Endodermal cell (in vitro differentiated cells): ENCODE measurements at regions not wholly inside any gene's neighbourhood (a gene's known extent, or its start where the extent isn't known, plus 50 kb on each side); places are given as distances from the start of the nearest gene placed in this dataset.

Experiments
- DNase-seq: peaks from one replicate; pipeline ENCODE4 v3.0.0-alpha.2; 2017
- H3K27ac ChIP-seq: 2 replicates; pipeline ENCODE4 v1.5.1; 2013; ENCODE audit warnings: mild to moderate bottlenecking, low read depth, low read length, moderate library complexity
- H3K27me3 ChIP-seq: 2 replicates; pipeline ENCODE4 v1.6.1; 2013; ENCODE audit warnings: mild to moderate bottlenecking, low read length, moderate library complexity; ENCODE audit not compliant: insufficient read depth, control insufficient read depth, poor library complexity, severe bottlenecking
- H3K36me3 ChIP-seq: 2 replicates; pipeline ENCODE4 v1.7.0; 2013; ENCODE audit warnings: mild to moderate bottlenecking, low read length, moderate library complexity; ENCODE audit not compliant: control insufficient read depth, insufficient read depth
- H3K4me1 ChIP-seq: one replicate; pipeline ENCODE4 v1.7.0; 2013; ENCODE audit warnings: low read length; ENCODE audit not compliant: control insufficient read depth, insufficient read depth
- H3K4me3 ChIP-seq: 2 replicates; pipeline ENCODE4 v1.5.1; 2013; ENCODE audit warnings: mild to moderate bottlenecking, low read length, moderate library complexity
- H3K9ac ChIP-seq: 2 replicates; pipeline ENCODE4 v1.6.1; 2013; ENCODE audit warnings: mild to moderate bottlenecking, low read length, moderate library complexity; ENCODE audit not compliant: poor library complexity, severe bottlenecking; ENCODE audit errors: extremely low read depth
- H3K9me3 ChIP-seq: 2 replicates; pipeline ENCODE4 v1.6.1; 2013; ENCODE audit warnings: mild to moderate bottlenecking, low read length, moderate library complexity; ENCODE audit not compliant: control insufficient read depth
- H3K27ac Mint-ChIP-seq: 2 replicates; pipeline ENCODE4 v1.8.0; 2020; ENCODE audit warnings: mixed read lengths
- H3K27me3 Mint-ChIP-seq: 2 replicates; pipeline ENCODE4 v1.8.0; 2021; ENCODE audit warnings: mild to moderate bottlenecking, mixed read lengths; ENCODE audit not compliant: insufficient read depth
- H3K36me3 Mint-ChIP-seq: 2 replicates; pipeline ENCODE4 v1.8.0; 2020; ENCODE audit warnings: low read depth, mixed read lengths
- H3K4me1 Mint-ChIP-seq: 2 replicates; pipeline ENCODE4 v1.8.0; 2020; ENCODE audit warnings: mixed read lengths
- H3K4me3 Mint-ChIP-seq: 2 replicates; pipeline ENCODE4 v1.8.0; 2020; ENCODE audit warnings: mild to moderate bottlenecking, moderate library complexity, mixed read lengths
- H3K9me3 Mint-ChIP-seq: 2 replicates; pipeline ENCODE4 v1.8.0; 2020; ENCODE audit warnings: mild to moderate bottlenecking, mixed read lengths
- WGBS, 2 experiments: methylation state at CpG; one replicate each; pipeline versions ENCODE4 v1.1.5 to v1.1.7; 2013; ENCODE audit warnings: missing lambda C conversion rate in 2 of 2, mixed read lengths in 1 of 2; ENCODE audit not compliant: insufficient coverage in 1 of 2, insufficient read length in 1 of 2; 5-methylcytosine and 5-hydroxymethylcytosine counted together
- TF ChIP-seq, protein P1 (sequence below): fragments of 200-600 bp; sonication (generic); conservative IDR thresholded peaks from 2 replicates; pipeline ENCODE4 v1.5.0; 2021; ENCODE audit warnings: antibody characterized with exemption, mild to moderate bottlenecking

GRCh38 chr4:187632260-187632995, 363.1 kb upstream of the ZFP42 start:
- H3K9ac ChIP-seq = no peak overlapping the region
- no peaks in the 10 kb centered on the region for H3K4me1 ChIP-seq
- H3K36me3 Mint-ChIP-seq = no peaks in the 10 kb centered on the region
- no peaks in the 10 kb centered on the region for H3K9me3 Mint-ChIP-seq
- no peak for DNase-seq
- H3K27ac Mint-ChIP-seq = no peak overlapping the region
- no peaks in the 10 kb centered on the region for H3K36me3 ChIP-seq
- TF ChIP-seq, protein P1, sequence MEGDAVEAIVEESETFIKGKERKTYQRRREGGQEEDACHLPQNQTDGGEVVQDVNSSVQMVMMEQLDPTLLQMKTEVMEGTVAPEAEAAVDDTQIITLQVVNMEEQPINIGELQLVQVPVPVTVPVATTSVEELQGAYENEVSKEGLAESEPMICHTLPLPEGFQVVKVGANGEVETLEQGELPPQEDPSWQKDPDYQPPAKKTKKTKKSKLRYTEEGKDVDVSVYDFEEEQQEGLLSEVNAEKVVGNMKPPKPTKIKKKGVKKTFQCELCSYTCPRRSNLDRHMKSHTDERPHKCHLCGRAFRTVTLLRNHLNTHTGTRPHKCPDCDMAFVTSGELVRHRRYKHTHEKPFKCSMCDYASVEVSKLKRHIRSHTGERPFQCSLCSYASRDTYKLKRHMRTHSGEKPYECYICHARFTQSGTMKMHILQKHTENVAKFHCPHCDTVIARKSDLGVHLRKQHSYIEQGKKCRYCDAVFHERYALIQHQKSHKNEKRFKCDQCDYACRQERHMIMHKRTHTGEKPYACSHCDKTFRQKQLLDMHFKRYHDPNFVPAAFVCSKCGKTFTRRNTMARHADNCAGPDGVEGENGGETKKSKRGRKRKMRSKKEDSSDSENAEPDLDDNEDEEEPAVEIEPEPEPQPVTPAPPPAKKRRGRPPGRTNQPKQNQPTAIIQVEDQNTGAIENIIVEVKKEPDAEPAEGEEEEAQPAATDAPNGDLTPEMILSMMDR = no peak
- peaks cover 7% of the 10 kb centered on the region for H3K4me1 Mint-ChIP-seq
- no peak overlapping the region for H3K4me3 Mint-ChIP-seq
- 51 to 72% methylated on average over 3 to 8 of the region's 8 CpGs for WGBS, 2 experiments
- H3K27me3 Mint-ChIP-seq = no peaks in the 10 kb centered on the region
- H3K9me3 ChIP-seq = peaks cover 7% of the 10 kb centered on the region
- H3K27ac ChIP-seq = no peak overlapping the region
- H3K27me3 ChIP-seq = no peaks in the 10 kb centered on the region
- H3K4me3 ChIP-seq = no peak overlapping the region

DNA sequence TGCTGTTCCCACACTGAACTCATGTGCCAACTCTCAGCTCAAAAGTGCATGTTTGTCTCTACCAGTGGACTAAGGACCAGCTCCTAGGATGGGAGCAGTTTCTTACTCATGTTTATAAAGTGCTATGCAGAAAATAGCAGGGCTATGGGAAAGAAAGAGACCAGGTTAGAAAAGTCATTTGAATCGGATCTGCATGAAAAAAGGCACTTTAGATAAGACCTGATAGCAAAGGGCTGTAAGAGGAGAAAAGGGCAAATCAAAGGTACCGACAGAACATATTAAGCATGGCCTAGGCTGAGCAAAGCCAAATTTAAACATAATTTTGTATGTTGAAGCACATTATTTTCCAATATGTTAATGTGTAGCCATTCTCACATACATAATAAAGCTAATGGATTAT, 362.3 kb upstream of the ZFP42 start:
- Mint-ChIP-seq H3K27ac (no peak overlapping the region), H3K4me3 (no peak overlapping the region), H3K4me1 (peaks cover 7% of the 10 kb centered on the region), H3K36me3 (no peaks in the 10 kb centered on the region), H3K9me3 (peaks cover 2% of the 10 kb centered on the region), H3K27me3 (no peaks in the 10 kb centered on the region)
- DNase-seq = no peak
- Histone ChIP-seq H3K9ac (no peak overlapping the region), H3K36me3 (no peaks in the 10 kb centered on the region), H3K27me3 (no peaks in the 10 kb centered on the region), H3K27ac (no peak overlapping the region), H3K9me3 (peaks cover 7% of the 10 kb centered on the region), H3K4me3 (no peak overlapping the region), H3K4me1 (no peaks in the 10 kb centered on the region)
- TF ChIP-seq, protein P1 = no peak
- 54 to 60% methylated on average over 1 to 2 of the region's 2 CpGs for WGBS, 2 experiments

- Histone ChIP-seq H3K9ac (no peak overlapping the region), H3K27ac (no peak overlapping the region), H3K27me3 (no peaks in the 10 kb centered on the region), H3K36me3 (no peaks in the 10 kb centered on the region), H3K4me1 (no peaks in the 10 kb centered on the region), H3K4me3 (no peak overlapping the region), H3K9me3 (no peaks in the 10 kb centered on the region)
- TF ChIP-seq, protein P1 = no peak
- peaks cover 15% of the 10 kb centered on the region for H3K9me3 Mint-ChIP-seq
- no peaks in the 10 kb centered on the region for H3K36me3 Mint-ChIP-seq
- no peak overlapping the region for H3K4me3 Mint-ChIP-seq
- no peak overlapping the region for H3K27ac Mint-ChIP-seq
- no peaks in the 10 kb centered on the region for H3K27me3 Mint-ChIP-seq
- no peak for DNase-seq
- no peaks in the 10 kb centered on the region for H3K4me1 Mint-ChIP-seq
Measured at GRCh38 chr4:187656959-187657358, 338.6 kb upstream of the ZFP42 start.
